CD4-positive, CD25-positive, alpha-beta regulatory T cell (primary cell): ENCODE measurements at regions not wholly inside any gene's neighbourhood (a gene's known extent, or its start where the extent isn't known, plus 50 kb on each side); places are given as distances from the start of the nearest gene placed in this dataset.

Experiments
- ATAC-seq, 2 donors: fragments of 150-1000 bp; cut with Tn5 transposase; one replicate each; pipeline ENCODE4 v1.10.0; 2021; ENCODE audit warnings: low read depth in 2 of 2, moderate number of reproducible peaks in 2 of 2, moderate library complexity in 1 of 2
- DNase-seq, 3 donors: peaks; one replicate each; pipeline versions ENCODE4 v3.0.0 to v3.0.0-alpha.2; 2012 to 2022; ENCODE audit warnings: mixed read lengths in 1 of 3
- H3K27ac ChIP-seq: one replicate; pipeline ENCODE4 v1.7.0; 2013; ENCODE audit warnings: mild to moderate bottlenecking, low read length; ENCODE audit not compliant: insufficient read depth, poor library complexity, severe bottlenecking
- H3K27me3 ChIP-seq: one replicate; pipeline ENCODE4 v1.7.0; 2013; ENCODE audit warnings: low read length; ENCODE audit not compliant: control insufficient read depth, insufficient read depth
- H3K36me3 ChIP-seq: one replicate; pipeline ENCODE4 v1.7.0; 2013; ENCODE audit warnings: mild to moderate bottlenecking, low read length, moderate library complexity; ENCODE audit not compliant: control insufficient read depth, insufficient read depth
- H3K4me1 ChIP-seq: 2 replicates; pipeline ENCODE4 v1.7.0; 2013; ENCODE audit warnings: mild to moderate bottlenecking, low read length; ENCODE audit not compliant: insufficient read depth, control insufficient read depth, poor library complexity, severe bottlenecking
- H3K4me3 ChIP-seq: one replicate; pipeline ENCODE4 v1.7.0; 2013; ENCODE audit warnings: low read depth, mild to moderate bottlenecking, low read length, moderate library complexity
- H3K9me3 ChIP-seq, 2 experiments: 1 replicate in 1 of 2; 2 replicates in 1 of 2; pipeline ENCODE4 v1.7.0; 2013; ENCODE audit warnings: low read length in 2 of 2, mild to moderate bottlenecking in 1 of 2, moderate library complexity in 1 of 2; ENCODE audit not compliant: control insufficient read depth in 2 of 2
- H3K27ac Mint-ChIP-seq, 3 donors: one replicate each; pipeline ENCODE4 v1.8.0; 2020 to 2022; ENCODE audit warnings: mild to moderate bottlenecking in 3 of 3, mixed read lengths in 3 of 3, moderate library complexity in 2 of 3
- H3K27me3 Mint-ChIP-seq: one replicate; pipeline ENCODE4 v1.8.0; 2022; ENCODE audit warnings: mild to moderate bottlenecking, mixed read lengths
- H3K36me3 Mint-ChIP-seq: one replicate; pipeline ENCODE4 v1.8.0; 2020; ENCODE audit warnings: mixed read lengths
- H3K4me1 Mint-ChIP-seq, 4 donors: one replicate each; pipeline ENCODE4 v1.8.0; 2020 to 2022; ENCODE audit warnings: mixed read lengths in 4 of 4, mild to moderate bottlenecking in 1 of 4
- H3K4me3 Mint-ChIP-seq, 4 donors: one replicate each; pipeline ENCODE4 v1.8.0; 2020 to 2022; ENCODE audit warnings: mild to moderate bottlenecking in 4 of 4, mixed read lengths in 4 of 4, moderate library complexity in 3 of 4
- H3K9me3 Mint-ChIP-seq, 7 donors: one replicate each; pipeline ENCODE4 v1.8.0; 2020 to 2022; ENCODE audit warnings: mixed read lengths in 7 of 7, mild to moderate bottlenecking in 3 of 7, moderate library complexity in 2 of 7

DNA sequence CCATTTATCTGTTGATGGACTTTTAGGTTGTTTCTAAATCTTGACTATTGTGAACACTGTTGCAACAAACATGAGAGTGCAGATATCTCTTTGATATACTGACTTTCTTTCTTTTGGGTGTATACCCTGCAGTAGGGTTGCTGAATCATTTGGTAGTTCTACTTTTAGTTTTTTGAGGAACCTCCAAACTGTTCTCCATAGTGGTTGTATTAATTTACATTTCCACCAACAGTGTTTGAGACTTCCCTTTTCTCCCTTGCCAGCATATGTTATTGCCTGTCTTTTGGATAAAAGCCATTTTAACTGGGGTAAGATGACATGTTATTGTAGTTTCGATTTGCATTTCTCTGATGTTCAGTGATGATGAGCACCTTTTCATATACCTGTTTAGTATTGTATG lies 330.0 kb downstream of the DDX10 start:
- H3K36me3 ChIP-seq, result no peaks in the 10 kb centered on the region
- no peaks in the 10 kb centered on the region for H3K4me1 ChIP-seq
- ATAC-seq, result no peak
- peaks cover 0 to 4% of the 10 kb centered on the region in 2 experiments for H3K9me3 ChIP-seq
- Mint-ChIP-seq H3K27ac (no peak overlapping the region), H3K27me3 (peaks cover 17% of the 10 kb centered on the region), H3K36me3 (no peaks in the 10 kb centered on the region), H3K9me3 (peaks cover 0 to 10% (median 2%) of the 10 kb centered on the region in 7 donors), H3K4me3 (no peak overlapping the region), H3K4me1 (peaks cover 0 to 5% (median 0%) of the 10 kb centered on the region in 4 donors)
- no peak for DNase-seq
- H3K4me3 ChIP-seq, result no peak overlapping the region
- no peak overlapping the region for H3K27ac ChIP-seq
- H3K27me3 ChIP-seq, result no peaks in the 10 kb centered on the region

DNA sequence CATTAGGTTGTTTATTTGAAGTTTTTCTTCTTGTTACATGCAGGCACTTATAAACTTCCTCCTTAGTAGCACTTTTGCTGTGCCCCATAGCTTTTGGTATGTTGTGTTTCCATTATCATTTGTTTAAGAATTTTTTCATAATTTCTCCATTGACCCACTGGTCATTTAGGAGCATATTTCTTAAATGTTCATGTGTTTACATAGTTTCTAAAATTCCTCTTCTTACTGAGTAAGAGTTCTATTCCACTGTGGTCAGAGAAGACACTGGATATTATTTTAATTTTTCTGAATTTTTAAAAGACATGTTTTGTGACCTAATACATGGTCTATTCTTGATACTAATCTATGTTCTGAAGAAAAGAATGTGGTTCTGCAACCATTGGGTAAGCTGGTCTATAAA lies 333.0 kb downstream of the DDX10 start:
- H3K4me1 Mint-ChIP-seq, result peaks cover 0 to 5% (median 0%) of the 10 kb centered on the region in 4 donors
- no peak overlapping the region for H3K4me3 ChIP-seq
- no peaks in the 10 kb centered on the region for H3K36me3 ChIP-seq
- H3K36me3 Mint-ChIP-seq, result no peaks in the 10 kb centered on the region
- no peak overlapping the region for H3K27ac Mint-ChIP-seq
- DNase-seq (no peak), ATAC-seq (no peak)
- no peak overlapping the region for H3K27ac ChIP-seq
- peaks cover 11% of the 10 kb centered on the region for H3K27me3 Mint-ChIP-seq
- peaks cover 0 to 4% of the 10 kb centered on the region in 2 experiments for H3K9me3 ChIP-seq
- H3K9me3 Mint-ChIP-seq, result peaks cover 0 to 10% (median 2%) of the 10 kb centered on the region in 7 donors
- no peaks in the 10 kb centered on the region for H3K4me1 ChIP-seq
- H3K4me3 Mint-ChIP-seq, result no peak overlapping the region
- H3K27me3 ChIP-seq, result no peaks in the 10 kb centered on the region

DNA sequence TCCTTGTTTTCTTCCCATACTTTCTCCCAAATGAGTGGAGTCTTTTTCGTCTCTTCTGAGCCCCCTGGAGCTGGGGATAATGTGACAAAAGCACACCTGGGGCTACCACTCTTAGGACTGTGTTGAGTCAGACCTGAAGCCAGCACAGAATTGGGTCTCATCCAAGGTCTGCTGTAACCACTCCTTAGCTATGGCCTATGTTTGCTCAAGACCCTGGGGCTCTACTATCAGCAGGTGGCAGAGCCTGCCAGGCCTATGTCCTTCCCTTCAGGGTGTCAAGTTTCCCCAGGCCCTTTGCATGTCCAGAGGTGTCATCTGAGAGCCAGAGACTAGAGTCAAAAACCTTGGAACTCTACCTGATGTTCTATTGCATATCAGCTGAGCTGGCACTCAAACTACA lies 335.7 kb downstream of the DDX10 start:
- Mint-ChIP-seq H3K36me3 (no peaks in the 10 kb centered on the region), H3K9me3 (peaks cover 0 to 5% (median 3%) of the 10 kb centered on the region in 7 donors), H3K27me3 (peaks cover 22% of the 10 kb centered on the region), H3K4me3 (no peak overlapping the region), H3K27ac (no peak overlapping the region), H3K4me1 (peaks cover 0 to 5% (median 0%) of the 10 kb centered on the region in 4 donors)
- Histone ChIP-seq H3K4me3 (no peak overlapping the region), H3K27ac (no peak overlapping the region), H3K4me1 (no peaks in the 10 kb centered on the region), H3K27me3 (no peaks in the 10 kb centered on the region), H3K9me3 (peaks cover 0 to 4% of the 10 kb centered on the region in 2 experiments), H3K36me3 (no peaks in the 10 kb centered on the region)
- ATAC-seq (no peak), DNase-seq (no peak)

DNA sequence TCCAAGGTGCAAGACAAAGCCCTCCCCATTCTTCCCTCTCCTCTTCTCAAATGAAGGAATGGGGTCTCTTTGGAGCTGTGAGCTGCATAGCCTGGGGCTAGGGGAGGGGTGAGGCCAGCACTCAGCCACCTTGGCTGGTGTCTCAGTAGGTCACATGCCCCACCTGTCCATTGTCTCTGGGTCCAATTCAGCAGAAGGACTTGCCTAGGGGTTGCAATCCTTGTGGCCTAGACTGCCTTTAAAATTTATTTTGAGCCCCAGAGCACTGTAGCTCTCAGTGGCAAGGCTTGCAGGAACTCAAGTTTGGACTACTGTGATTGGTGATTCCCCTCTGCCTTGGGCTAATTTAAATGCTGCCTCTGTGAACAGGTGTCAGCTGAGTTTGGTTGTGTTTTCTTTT lies 336.7 kb downstream of the DDX10 start:
- peaks cover 0 to 4% of the 10 kb centered on the region in 2 experiments for H3K9me3 ChIP-seq
- H3K27me3 Mint-ChIP-seq, result peaks cover 22% of the 10 kb centered on the region
- no peaks in the 10 kb centered on the region for H3K36me3 ChIP-seq
- H3K9me3 Mint-ChIP-seq, result peaks cover 0 to 6% (median 2%) of the 10 kb centered on the region in 7 donors
- H3K4me3 ChIP-seq, result no peak overlapping the region
- ATAC-seq, result no peak
- no peak overlapping the region for H3K4me3 Mint-ChIP-seq
- H3K27ac ChIP-seq, result no peak overlapping the region
- no peaks in the 10 kb centered on the region for H3K36me3 Mint-ChIP-seq
- H3K27me3 ChIP-seq, result no peaks in the 10 kb centered on the region
- peaks cover 0 to 2% (median 0%) of the 10 kb centered on the region in 4 donors for H3K4me1 Mint-ChIP-seq
- H3K27ac Mint-ChIP-seq, result no peak overlapping the region
- H3K4me1 ChIP-seq, result no peaks in the 10 kb centered on the region
- no peak for DNase-seq

DNA sequence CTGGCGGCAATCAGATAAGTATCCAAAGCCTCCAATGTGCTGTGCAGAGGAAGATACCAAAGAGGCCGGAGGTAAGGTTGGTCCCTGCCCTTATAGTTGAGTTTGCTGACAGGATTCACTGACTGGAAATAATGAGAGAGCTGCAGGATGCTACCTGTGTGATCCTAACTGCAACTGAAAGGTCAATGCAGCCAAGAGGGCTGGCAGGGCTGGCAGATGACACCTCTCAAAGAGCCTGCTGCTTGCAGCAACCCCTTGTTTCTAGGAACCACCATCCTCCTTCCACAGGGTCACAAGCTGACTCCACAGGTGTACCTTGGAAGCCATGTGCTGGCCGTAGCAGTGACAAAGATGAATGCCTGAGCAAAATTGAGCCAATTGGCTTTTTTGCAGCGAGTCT lies 348.1 kb downstream of the DDX10 start:
- no peak for ATAC-seq
- Mint-ChIP-seq H3K4me1 (no peaks in the 10 kb centered on the region), H3K27ac (no peak overlapping the region), H3K36me3 (no peaks in the 10 kb centered on the region), H3K9me3 (peaks cover 0 to 2% (median 0%) of the 10 kb centered on the region in 7 donors), H3K27me3 (peaks cover 4% of the 10 kb centered on the region), H3K4me3 (no peak overlapping the region)
- Histone ChIP-seq H3K4me3 (no peak overlapping the region), H3K4me1 (no peaks in the 10 kb centered on the region), H3K27me3 (no peaks in the 10 kb centered on the region), H3K36me3 (no peaks in the 10 kb centered on the region), H3K9me3 (no peaks in the 10 kb centered on the region), H3K27ac (no peak overlapping the region)
- DNase-seq, result no peak

DNA sequence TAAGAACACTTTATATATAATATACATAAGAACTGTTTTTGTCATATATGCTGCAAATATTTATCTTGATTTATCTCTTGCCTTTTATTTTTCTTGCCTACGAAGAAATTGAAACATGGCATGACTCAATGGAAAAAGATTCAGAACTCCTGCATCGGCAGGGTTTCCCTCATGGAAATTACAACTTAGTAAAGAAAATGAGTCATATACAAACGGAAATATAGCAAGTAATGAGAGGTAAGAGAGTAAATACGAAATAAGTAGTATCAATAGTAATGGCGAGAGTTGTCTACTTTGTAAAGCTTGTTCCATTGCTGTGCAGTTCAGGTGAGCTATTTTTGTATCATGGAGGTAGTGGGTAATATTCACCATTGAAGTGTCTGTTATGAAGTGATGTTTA lies 350.4 kb downstream of the DDX10 start:
- H3K9me3 Mint-ChIP-seq, result peaks cover 0 to 2% (median 0%) of the 10 kb centered on the region in 7 donors
- H3K4me3 Mint-ChIP-seq, result no peak overlapping the region
- H3K27me3 Mint-ChIP-seq, result peaks cover 4% of the 10 kb centered on the region
- Histone ChIP-seq H3K27me3 (peaks cover 2% of the 10 kb centered on the region), H3K4me1 (no peaks in the 10 kb centered on the region), H3K4me3 (no peak overlapping the region), H3K36me3 (no peaks in the 10 kb centered on the region), H3K27ac (no peak overlapping the region), H3K9me3 (no peaks in the 10 kb centered on the region)
- H3K36me3 Mint-ChIP-seq, result no peaks in the 10 kb centered on the region
- DNase-seq, result no peak
- H3K4me1 Mint-ChIP-seq, result no peaks in the 10 kb centered on the region
- no peak overlapping the region for H3K27ac Mint-ChIP-seq
- ATAC-seq, result no peak

DNA sequence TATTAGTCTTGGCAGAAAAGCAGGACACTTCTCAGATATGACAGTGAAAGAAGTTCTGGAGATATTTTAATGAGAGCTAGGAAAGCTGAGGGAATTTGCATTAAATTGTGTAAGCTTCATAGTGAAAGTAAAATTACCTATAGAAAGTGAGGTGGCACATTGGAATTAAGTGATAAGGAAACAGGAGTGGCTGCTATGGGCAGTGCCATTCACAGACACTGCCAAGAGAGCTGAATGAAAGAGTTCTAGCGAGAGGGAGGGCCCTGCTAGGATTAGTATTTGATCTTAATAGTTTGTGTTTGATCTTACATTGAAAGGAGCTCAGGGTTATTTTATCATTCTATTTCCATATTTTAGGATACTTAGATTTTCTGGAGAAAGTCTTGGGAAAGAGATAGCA lies 351.9 kb downstream of the DDX10 start:
- peaks cover 0 to 2% (median 0%) of the 10 kb centered on the region in 7 donors for H3K9me3 Mint-ChIP-seq
- H3K36me3 Mint-ChIP-seq, result no peaks in the 10 kb centered on the region
- peaks cover 4% of the 10 kb centered on the region for H3K27me3 Mint-ChIP-seq
- H3K4me1 Mint-ChIP-seq, result no peaks in the 10 kb centered on the region
- DNase-seq (no peak), ATAC-seq (no peak)
- Histone ChIP-seq H3K9me3 (no peaks in the 10 kb centered on the region), H3K4me1 (no peaks in the 10 kb centered on the region), H3K27ac (no peak overlapping the region), H3K36me3 (no peaks in the 10 kb centered on the region), H3K4me3 (no peak overlapping the region), H3K27me3 (peaks cover 2% of the 10 kb centered on the region)
- H3K27ac Mint-ChIP-seq, result no peak overlapping the region
- H3K4me3 Mint-ChIP-seq, result no peak overlapping the region

DNA sequence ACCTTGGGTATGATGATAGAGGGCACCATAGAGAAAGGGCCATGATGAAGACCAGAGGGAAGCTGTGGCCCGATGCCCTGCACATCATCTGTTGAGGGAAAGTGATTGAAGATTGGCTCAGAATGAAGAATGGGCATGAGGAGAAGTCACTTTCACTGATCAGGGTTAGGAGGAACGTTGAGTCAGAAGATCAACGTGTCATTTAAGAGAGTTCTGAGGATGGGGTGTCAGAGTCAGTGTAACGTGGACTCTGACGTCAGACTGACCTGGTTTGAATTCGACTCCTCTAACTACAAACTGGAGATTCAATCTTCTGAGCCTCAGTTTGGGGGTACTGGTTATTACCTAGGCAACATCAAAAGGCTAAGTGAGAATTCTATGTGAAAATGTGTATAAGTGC lies 352.6 kb downstream of the DDX10 start:
- Histone ChIP-seq H3K27me3 (peaks cover 2% of the 10 kb centered on the region), H3K36me3 (no peaks in the 10 kb centered on the region), H3K27ac (no peak overlapping the region), H3K4me3 (no peak overlapping the region), H3K9me3 (no peaks in the 10 kb centered on the region), H3K4me1 (no peaks in the 10 kb centered on the region)
- H3K9me3 Mint-ChIP-seq, result peaks cover 0 to 2% (median 0%) of the 10 kb centered on the region in 7 donors
- H3K36me3 Mint-ChIP-seq, result no peaks in the 10 kb centered on the region
- H3K27ac Mint-ChIP-seq, result no peak overlapping the region
- DNase-seq (no peak), ATAC-seq (no peak)
- no peak overlapping the region for H3K4me3 Mint-ChIP-seq
- H3K4me1 Mint-ChIP-seq, result no peaks in the 10 kb centered on the region
- H3K27me3 Mint-ChIP-seq, result peaks cover 4% of the 10 kb centered on the region
